ENCODE measurements at regions not wholly inside any gene's neighbourhood (a gene's known extent, or its start where the extent isn't known, plus 50 kb on each side); places are given as distances from the start of the nearest gene placed in this dataset.

DNA sequence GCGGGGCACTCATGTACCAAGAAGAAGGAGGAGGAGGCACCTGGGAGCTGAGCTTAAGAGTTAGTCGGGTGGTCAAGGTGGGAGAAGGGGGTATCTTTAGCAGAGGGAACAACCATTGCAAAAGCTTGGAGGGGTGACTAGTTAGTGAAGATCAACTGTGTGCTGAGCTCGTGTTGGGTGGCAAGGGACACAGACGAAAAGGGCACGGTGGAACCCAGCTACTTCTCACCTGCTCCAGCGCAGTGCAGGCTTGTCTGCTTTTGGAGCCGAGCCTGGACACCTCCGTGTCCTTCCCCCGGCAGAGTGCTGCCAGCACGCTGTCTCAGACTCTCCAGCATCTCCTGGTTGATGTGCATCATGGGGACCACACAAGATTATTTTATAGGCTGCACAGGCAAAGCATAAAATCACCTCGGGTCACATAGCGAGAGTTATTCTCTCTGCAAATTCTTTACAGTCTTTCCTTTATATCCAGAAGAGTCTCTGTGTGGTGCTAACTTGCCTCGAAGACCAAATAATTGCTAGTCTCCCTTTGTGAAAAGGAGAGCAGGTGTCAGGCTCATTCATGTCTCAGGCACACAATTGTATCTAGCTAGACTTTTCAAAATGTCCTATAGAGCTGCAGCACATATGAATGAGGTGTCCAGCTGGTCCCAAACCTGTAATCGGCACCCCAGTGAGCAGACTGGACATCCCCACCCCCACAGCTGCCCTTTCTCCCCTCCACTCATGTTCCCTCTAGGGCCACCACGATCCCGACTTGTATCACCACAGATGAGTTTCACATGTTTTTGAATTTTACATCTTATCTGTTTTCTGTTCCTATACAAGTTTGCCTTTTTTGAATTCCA is 123.4 kb downstream of the CEBPB start:
- Histone ChIP-seq H3K27me3 (replicated peaks; ENCODE audit: insufficient read depth) (no peaks in the 10 kb centered on the region), H3K36me3 (no peaks in the 10 kb centered on the region), H3K4me1 (replicated peaks) (no peaks in the 10 kb centered on the region), H3K27ac (peak overlapping the region; percentile 58 to 74), H3K4me3 (no peak overlapping the region), H3K9me3 (no peaks in the 10 kb centered on the region)
- 28% methylated on average over 16 of the region's 16 CpGs for WGBS
- no peak for TF ChIP-seq POLR2AphosphoS5 (IDR thresholded peaks at IDR 0.05)
- TF ChIP-seq POLR2A (IDR thresholded peaks at IDR 0.05) = no peak
- no peak for TF ChIP-seq CTCF (IDR thresholded peaks at IDR 0.05)
- DNase-seq (ENCODE audit: low spot score) = peak; percentile 50
- intact Hi-C loops (cut with DNase I) = no loop called here

DNA sequence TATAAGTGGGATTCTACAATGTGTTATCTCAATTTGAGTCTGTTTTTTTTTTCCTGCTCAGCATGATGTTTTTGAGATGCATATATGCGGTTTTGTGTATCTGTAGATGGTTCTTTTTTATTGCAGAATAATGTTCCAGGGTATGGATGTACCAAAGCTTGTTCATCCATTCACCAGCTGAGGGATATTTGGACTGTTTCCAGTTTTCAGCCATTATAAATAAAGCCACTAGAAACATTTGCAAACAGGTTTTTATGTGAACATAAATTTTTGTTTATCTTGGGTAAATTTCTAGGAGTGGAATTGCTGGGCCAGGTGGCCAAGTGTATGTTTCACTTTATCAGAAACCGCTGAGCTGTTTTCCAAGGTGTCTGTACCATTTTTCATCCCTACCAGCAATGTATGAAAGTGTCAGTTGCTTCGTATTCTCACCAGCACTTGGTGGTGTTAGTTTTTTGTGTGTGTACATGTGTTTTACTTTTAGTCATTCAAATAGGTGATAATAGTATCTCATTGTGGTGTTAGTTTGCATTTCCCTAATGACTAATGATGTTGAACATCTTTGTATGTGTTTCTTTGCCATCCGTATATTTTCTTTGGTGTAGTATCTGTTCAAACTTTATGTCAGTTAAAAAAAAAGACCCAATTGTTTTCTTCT is 124.2 kb downstream of the CEBPB start:
- no peaks in the 10 kb centered on the region for H3K27me3 ChIP-seq (replicated peaks; ENCODE audit: insufficient read depth)
- H3K9me3 ChIP-seq = no peaks in the 10 kb centered on the region
- TF ChIP-seq CTCF (IDR thresholded peaks at IDR 0.05) = no peak
- TF ChIP-seq POLR2AphosphoS5 (IDR thresholded peaks at IDR 0.05) = no peak
- no peak for TF ChIP-seq POLR2A (IDR thresholded peaks at IDR 0.05)
- H3K4me3 ChIP-seq = no peak overlapping the region
- no peak for DNase-seq (ENCODE audit: low spot score)
- no peaks in the 10 kb centered on the region for H3K36me3 ChIP-seq
- no peaks in the 10 kb centered on the region for H3K4me1 ChIP-seq (replicated peaks)
- intact Hi-C loops (cut with DNase I) = no loop called here
- H3K27ac ChIP-seq = no peak overlapping the region
- WGBS = 82% methylated on average over 4 of the region's 4 CpGs

GRCh38 chr20:50315586-50316551 is 125.2 kb downstream of the CEBPB start:
- DNase-seq (ENCODE audit: low spot score) = no peak
- intact Hi-C loops (cut with DNase I) = no loop called here
- no peaks in the 10 kb centered on the region for H3K9me3 ChIP-seq
- H3K27me3 ChIP-seq (replicated peaks; ENCODE audit: insufficient read depth) = no peaks in the 10 kb centered on the region
- no peaks in the 10 kb centered on the region for H3K4me1 ChIP-seq (replicated peaks)
- no peak overlapping the region for H3K27ac ChIP-seq
- no peaks in the 10 kb centered on the region for H3K36me3 ChIP-seq
- H3K4me3 ChIP-seq = no peak overlapping the region
- no peak for TF ChIP-seq POLR2A (IDR thresholded peaks at IDR 0.05)
- TF ChIP-seq POLR2AphosphoS5 (IDR thresholded peaks at IDR 0.05) = no peak
- no peak for TF ChIP-seq CTCF (IDR thresholded peaks at IDR 0.05)
- 56% methylated on average over 7 of the region's 7 CpGs for WGBS

- TF ChIP-seq CTCF (IDR thresholded peaks at IDR 0.05) = no peak
- Histone ChIP-seq H3K4me3 (no peak overlapping the region), H3K4me1 (replicated peaks) (no peaks in the 10 kb centered on the region), H3K27me3 (replicated peaks; ENCODE audit: insufficient read depth) (no peaks in the 10 kb centered on the region), H3K27ac (no peak overlapping the region), H3K9me3 (no peaks in the 10 kb centered on the region), H3K36me3 (no peaks in the 10 kb centered on the region)
- WGBS = 88% methylated on average over 7 of the region's 7 CpGs
- DNase-seq (ENCODE audit: low spot score) = no peak
- intact Hi-C loops (cut with DNase I) = no loop called here
These were observed 126.5 kb downstream of the CEBPB start for GRCh38 chr20:50317116-50317515.
